IMR-90 (cell line): ENCODE measurements at regions not wholly inside any gene's neighbourhood (a gene's known extent, or its start where the extent isn't known, plus 50 kb on each side); places are given as distances from the start of the nearest gene placed in this dataset.

Experiments
- ATAC-seq: fragments of 200-7000 bp; cut with Tn5 transposase; 2 replicates; pipeline ENCODE4 v1.9.1; 2020; ENCODE audit warnings: low read depth, mild to moderate bottlenecking, moderate library complexity
- BruUV-seq: library from RNA; stranded (reverse); fragments of 400-500 nt; replicated peaks from 2 replicates; lab custom pipeline; 2021; lab: Mats Ljungman, UMichigan
- CTCF ChIA-PET: fragments of 300-600 bp; formaldehyde crosslinking; extraction: SDS; loops from one replicate; lab custom pipeline; 2021; ENCODE audit warnings: antibody characterized with exemption; lab: Yijun Ruan, JAX
- POLR2A ChIA-PET: fragments of 300-600 bp; sonication (Branson Sonifier 250); formaldehyde crosslinking; loops from one replicate; lab custom pipeline; 2022; ENCODE audit warnings: antibody characterized with exemption; ENCODE audit not compliant: unreplicated experiment; lab: Charles Lee
- DNase-seq: peaks from one replicate; pipeline ENCODE4 v3.0.0; 2013
- H2AFZ ChIP-seq: replicated peaks from 2 replicates; pipeline ENCODE3; 2013; ENCODE audit warnings: low read length, mild to moderate bottlenecking; ENCODE audit not compliant: poor library complexity
- H2AK5ac ChIP-seq: 2 replicates; pipeline ENCODE4 v1.6.1; 2013; ENCODE audit warnings: low read depth, low read length, inconsistent platforms
- H2AK9ac ChIP-seq: replicated peaks from 2 replicates; pipeline ENCODE3; 2013; ENCODE audit warnings: mild to moderate bottlenecking, low read depth, low read length, moderate library complexity; ENCODE audit not compliant: poor library complexity
- H2BK120ac ChIP-seq: 2 replicates; pipeline ENCODE4 v1.6.1; 2013; ENCODE audit warnings: low read depth, low read length, inconsistent platforms
- H2BK15ac ChIP-seq: 3 replicates; pipeline ENCODE4 v1.6.1; 2013; ENCODE audit warnings: low read depth, low read length, inconsistent platforms
- H2BK20ac ChIP-seq: 2 replicates; pipeline ENCODE4 v1.6.1; 2013; ENCODE audit warnings: low read depth, mild to moderate bottlenecking, inconsistent platforms, low read length, moderate library complexity
- H2BK5ac ChIP-seq: 2 replicates; pipeline ENCODE4 v1.6.1; 2013; ENCODE audit warnings: mild to moderate bottlenecking, low read depth, low read length, inconsistent platforms; ENCODE audit not compliant: poor library complexity, severe bottlenecking
- H3K14ac ChIP-seq: replicated peaks from 2 replicates; pipeline ENCODE4 v1.6.1; 2013; ENCODE audit warnings: low read depth, low read length, inconsistent platforms
- H3K18ac ChIP-seq: 2 replicates; pipeline ENCODE4 v1.6.1; 2013; ENCODE audit warnings: low read depth, low read length, control low read depth
- H3K23ac ChIP-seq: 2 replicates; pipeline ENCODE4 v1.6.1; 2013; ENCODE audit warnings: low read depth, low read length, inconsistent platforms
- H3K27ac ChIP-seq: 2 replicates; pipeline ENCODE4 v1.5.1; 2013; ENCODE audit warnings: mild to moderate bottlenecking, control low read depth, low read length; ENCODE audit not compliant: insufficient read depth
- H3K27me3 ChIP-seq: 2 replicates; pipeline ENCODE4 v1.6.1; 2013; ENCODE audit warnings: low read length; ENCODE audit not compliant: control insufficient read depth, insufficient read depth
- H3K36me3 ChIP-seq: 2 replicates; pipeline ENCODE4 v1.6.1; 2013; ENCODE audit warnings: low read length, mixed read lengths; ENCODE audit not compliant: control insufficient read depth, insufficient read depth
- H3K4ac ChIP-seq: 2 replicates; pipeline ENCODE4 v1.6.1; 2013; ENCODE audit warnings: low read depth, low read length, inconsistent platforms
- H3K4me1 ChIP-seq: 2 replicates; pipeline ENCODE4 v1.6.1; 2013; ENCODE audit warnings: low read length, mixed read lengths; ENCODE audit not compliant: control insufficient read depth, insufficient read depth
- H3K4me2 ChIP-seq: 2 replicates; pipeline ENCODE4 v1.6.1; 2013; ENCODE audit warnings: low read depth, mild to moderate bottlenecking, control low read depth, low read length, moderate library complexity
- H3K4me3 ChIP-seq: 2 replicates; pipeline ENCODE4 v1.5.1; 2013; ENCODE audit warnings: low read depth, mild to moderate bottlenecking, control low read depth, low read length, moderate library complexity; ENCODE audit not compliant: insufficient read depth
- H3K56ac ChIP-seq: 2 replicates; pipeline ENCODE4 v1.6.1; 2013; ENCODE audit warnings: low read length, inconsistent platforms; ENCODE audit not compliant: insufficient read depth; ENCODE audit errors: extremely low read depth
- H3K79me1 ChIP-seq, 2 experiments: 2 replicates each; pipeline ENCODE4 v1.6.1; 2013; ENCODE audit warnings: low read length in 2 of 2, inconsistent platforms in 1 of 2, low read depth in 1 of 2
- H3K9ac ChIP-seq: 2 replicates; pipeline ENCODE4 v1.6.1; 2013; ENCODE audit warnings: low read depth, low read length, control low read depth
- H3K9me1 ChIP-seq: 2 replicates; pipeline ENCODE4 v1.6.1; 2013; ENCODE audit warnings: low read length, inconsistent platforms; ENCODE audit not compliant: insufficient read depth
- H3K9me3 ChIP-seq: 2 replicates; pipeline ENCODE4 v1.6.1; 2013; ENCODE audit warnings: low read length; ENCODE audit not compliant: control insufficient read depth, insufficient read depth
- H4K20me1 ChIP-seq: 2 replicates; pipeline ENCODE4 v1.6.1; 2013; ENCODE audit warnings: low read length, inconsistent platforms; ENCODE audit not compliant: insufficient read depth
- H4K5ac ChIP-seq: 2 replicates; pipeline ENCODE4 v1.6.1; 2013; ENCODE audit warnings: mild to moderate bottlenecking, low read depth, low read length, control low read depth
- H4K8ac ChIP-seq, 2 experiments: 2 replicates each; pipeline ENCODE4 v1.6.1; 2013; ENCODE audit warnings: low read depth in 2 of 2, low read length in 2 of 2, control low read depth in 1 of 2, inconsistent platforms in 1 of 2
- H4K91ac ChIP-seq: 2 replicates; pipeline ENCODE4 v1.6.1; 2013; ENCODE audit warnings: low read depth, low read length, inconsistent platforms; ENCODE audit not compliant: insufficient read depth
- BHLHE40 ChIP-seq: fragments of 150-350 bp; IDR thresholded peaks from 2 replicates; pipeline ENCODE4 v1.6.1; 2016; ENCODE audit warnings: mild to moderate bottlenecking, low read depth, low read length
- CEBPB ChIP-seq: IDR thresholded peaks from 2 replicates; pipeline ENCODE4 v1.6.1; 2012; ENCODE audit warnings: low read depth, low read length, improper control_type of control experiment
- CHD1 ChIP-seq: IDR thresholded peaks from 2 replicates; pipeline ENCODE4 v1.6.1; 2012; ENCODE audit warnings: low read depth, low read length, improper control_type of control experiment
- CTCF ChIP-seq: conservative IDR thresholded peaks from 2 replicates; pipeline ENCODE4 v1.5.1; 2012; ENCODE audit warnings: mild to moderate bottlenecking, low read depth, low read length, improper control_type of control experiment
- ELK1 ChIP-seq: fragments of 150-350 bp; IDR thresholded peaks from 2 replicates; pipeline ENCODE4 v1.6.1; 2016; ENCODE audit warnings: low read depth, mild to moderate bottlenecking, low read length, moderate library complexity, borderline replicate concordance
- FOS ChIP-seq: fragments of 150-350 bp; IDR thresholded peaks from 2 replicates; pipeline ENCODE4 v1.6.1; 2016; ENCODE audit warnings: low read depth, low read length
- MAFK ChIP-seq: IDR thresholded peaks from 2 replicates; pipeline ENCODE4 v1.6.1; 2012; ENCODE audit warnings: low read depth, low read length, improper control_type of control experiment
- MAZ ChIP-seq: IDR thresholded peaks from 2 replicates; pipeline ENCODE4 v1.6.1; 2012; ENCODE audit warnings: low read depth, mild to moderate bottlenecking, low read length, improper control_type of control experiment, moderate library complexity, borderline replicate concordance
- MXI1 ChIP-seq: IDR thresholded peaks from 2 replicates; pipeline ENCODE4 v1.6.1; 2012; ENCODE audit warnings: low read depth, mild to moderate bottlenecking, low read length, moderate library complexity, borderline replicate concordance
- NFE2L2 ChIP-seq: fragments of 150-350 bp; IDR thresholded peaks from 2 replicates; pipeline ENCODE4 v1.6.1; 2016; ENCODE audit warnings: low read depth, mild to moderate bottlenecking, low read length
- POLR2A ChIP-seq: IDR thresholded peaks from 2 replicates; pipeline ENCODE4 v1.6.1; 2012; ENCODE audit warnings: mild to moderate bottlenecking, low read depth, low read length
- RAD21 ChIP-seq: IDR thresholded peaks from 2 replicates; pipeline ENCODE4 v1.6.1; 2012; ENCODE audit warnings: low read length, improper control_type of control experiment
- RCOR1 ChIP-seq: IDR thresholded peaks from 2 replicates; pipeline ENCODE4 v1.6.1; 2012; ENCODE audit warnings: mild to moderate bottlenecking, low read length, improper control_type of control experiment; ENCODE audit not compliant: insufficient replicate concordance
- RFX5 ChIP-seq: IDR thresholded peaks from 2 replicates; pipeline ENCODE4 v1.8.0; 2012; ENCODE audit warnings: low read depth, mild to moderate bottlenecking, low read length, moderate library complexity
- SMC3 ChIP-seq: fragments of 150-350 bp; IDR thresholded peaks from 2 replicates; pipeline ENCODE4 v1.6.1; 2016; ENCODE audit warnings: low read depth, mild to moderate bottlenecking, antibody characterized with exemption, low read length, moderate library complexity
- USF2 ChIP-seq: fragments of 150-350 bp; IDR thresholded peaks from 2 replicates; pipeline ENCODE4 v1.6.1; 2017; ENCODE audit warnings: mild to moderate bottlenecking, antibody characterized with exemption, low read length, low read depth
- WGBS, 2 experiments: methylation state at CpG; one replicate each; pipeline versions ENCODE4 v1.1.5 to v1.1.7; 2013; ENCODE audit warnings: missing lambda C conversion rate in 2 of 2; ENCODE audit not compliant: insufficient read length in 1 of 2; ENCODE audit errors: extremely low coverage in 2 of 2; 5-methylcytosine and 5-hydroxymethylcytosine counted together
- dilution Hi-C: fragments of 300-500 bp; cut with HindIII; formaldehyde crosslinking; loops from one replicate; pipeline ENCODE4 v1.14.3; 2018; ENCODE audit warnings: low sequenced_read_pairs; ENCODE audit not compliant: unreplicated experiment
- in situ Hi-C: fragments of 300-500 bp; cut with MboI; formaldehyde crosslinking; loops from 3 replicates; pipeline ENCODE4 v1.14.3; 2019; ENCODE audit warnings: low sequenced_read_pairs, inconsistent platforms, mixed read lengths
- intact Hi-C: fragments of 100-400 bp; cut with micrococcal nuclease; formaldehyde crosslinking; loops from 2 replicates; pipeline ENCODE4 v1.10.0; 2022

GRCh38 chr12:81815611-81816010 is 56.5 kb upstream of the PPFIA2 start:
- Histone ChIP-seq H3K27ac (no peak overlapping the region), H3K18ac (no peak overlapping the region), H2AK5ac (no peak overlapping the region), H3K4ac (no peak overlapping the region), H3K9ac (no peak overlapping the region), H3K14ac (no peak overlapping the region), H4K20me1 (no peaks in the 10 kb centered on the region), H3K36me3 (no peaks in the 10 kb centered on the region), H2BK20ac (no peak overlapping the region), H3K56ac (no peak overlapping the region), H3K79me1 (no peaks in the 10 kb centered on the region), H2BK5ac (no peak overlapping the region), H3K9me3 (peaks cover 15% of the 10 kb centered on the region; the same call in 1 of the 2 replicates), H3K4me3 (no peak overlapping the region), H3K4me1 (no peaks in the 10 kb centered on the region), H2AK9ac (no peak overlapping the region), H4K5ac (no peak overlapping the region), H3K27me3 (no peaks in the 10 kb centered on the region), H2BK120ac (no peak overlapping the region), H4K91ac (no peak overlapping the region), H2BK15ac (no peak overlapping the region), H3K9me1 (no peaks in the 10 kb centered on the region), H2AFZ (no peak overlapping the region), H3K23ac (no peak overlapping the region), H4K8ac (no peak overlapping the region), H3K4me2 (no peak overlapping the region)
- DNase-seq (no peak), ATAC-seq (no peak)
- dilution Hi-C loops = no loop called here
- TF ChIP-seq USF2 (no peak), BHLHE40 (no peak), ELK1 (no peak), FOS (no peak), MXI1 (no peak), CTCF (no peak), RAD21 (no peak), POLR2A (no peak), MAFK (no peak), MAZ (no peak), SMC3 (no peak), CEBPB (no peak), NFE2L2 (no peak), CHD1 (no peak), RCOR1 (no peak), RFX5 (no peak)
- BruUV-seq = no TSS peak
- in situ Hi-C loops = no loop called here
- intact Hi-C loops = no loop called here
- no CpG with 5 or more reads among the region's 2 CpGs for whole genome bisulfite sequencing, 2 experiments
- ChIA-PET POLR2A (no interaction called here), CTCF (no interaction called here)
